IPS-20b (cell line): ENCODE measurements at regions not wholly inside any gene's neighbourhood (a gene's known extent, or its start where the extent isn't known, plus 50 kb on each side); places are given as distances from the start of the nearest gene placed in this dataset.
"Not testable (repeated sequence)": the region's sequence is repeated elsewhere in the genome, so short reads cannot be mapped to it uniquely, and the experiment has no call there.

Experiments used
- H3K27ac ChIP-seq: one replicate; pipeline ENCODE4 v1.5.1; 2013; ENCODE audit warnings: low read length
- H3K27me3 ChIP-seq: 2 replicates; pipeline ENCODE4 v1.6.1; 2013; ENCODE audit warnings: mild to moderate bottlenecking, low read length, inconsistent platforms; ENCODE audit not compliant: insufficient read depth
- H3K36me3 ChIP-seq: 2 replicates; pipeline ENCODE4 v1.6.1; 2013; ENCODE audit warnings: low read depth, mild to moderate bottlenecking, inconsistent platforms, low read length, moderate library complexity; ENCODE audit not compliant: insufficient read depth
- H3K4me1 ChIP-seq: 2 replicates; pipeline ENCODE4 v1.6.1; 2013; ENCODE audit warnings: mild to moderate bottlenecking, control low read depth, inconsistent platforms, low read length, moderate library complexity; ENCODE audit not compliant: insufficient read depth
- H3K4me3 ChIP-seq: 2 replicates; pipeline ENCODE4 v1.5.1; 2013; ENCODE audit warnings: mild to moderate bottlenecking, low read length, inconsistent platforms
- H3K9ac ChIP-seq: 2 replicates; pipeline ENCODE4 v1.6.1; 2013; ENCODE audit warnings: low read depth, mild to moderate bottlenecking, inconsistent platforms, low read length, moderate library complexity
- H3K9me3 ChIP-seq: 2 replicates; pipeline ENCODE4 v1.6.1; 2013; ENCODE audit warnings: mild to moderate bottlenecking, low read depth, low read length, inconsistent platforms; ENCODE audit not compliant: insufficient read depth

- not testable (repeated sequence) for H3K9ac ChIP-seq, H3K4me1 ChIP-seq, H3K27ac ChIP-seq, H3K36me3 ChIP-seq, H3K9me3 ChIP-seq, H3K27me3 ChIP-seq, H3K4me3 ChIP-seq
These were observed 549.4 kb downstream of the KIF20B start for GRCh38 chr10:90250784-90251183.

DNA sequence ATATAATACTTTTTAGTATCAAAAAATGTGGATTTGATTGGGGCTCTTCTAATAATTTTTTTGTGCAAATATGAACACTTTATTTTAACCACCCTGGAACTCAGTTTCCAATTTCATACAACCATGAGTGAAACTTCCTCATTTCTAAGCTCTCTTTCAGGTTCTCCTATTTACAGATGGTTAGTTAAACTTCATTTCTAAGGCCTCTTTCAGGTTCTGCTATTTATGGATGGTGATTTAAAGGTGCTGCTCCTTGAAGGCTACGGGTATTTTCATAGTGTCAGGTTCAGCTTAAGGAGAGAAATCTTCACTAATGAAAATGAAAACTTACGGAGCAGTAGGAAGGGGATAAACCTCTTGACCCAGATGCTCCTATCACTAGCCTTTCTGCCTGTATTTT lies 568.3 kb downstream of the KIF20B start:
- Histone ChIP-seq H3K4me3 (no peak overlapping the region), H3K9ac (no peak overlapping the region), H3K36me3 (no peaks in the 10 kb centered on the region), H3K27ac (no peak overlapping the region), H3K4me1 (no peaks in the 10 kb centered on the region), H3K9me3 (no peaks in the 10 kb centered on the region), H3K27me3 (no peaks in the 10 kb centered on the region)

GRCh38 chr10:90274721-90275468 lies 573.5 kb downstream of the KIF20B start:
- Histone ChIP-seq H3K4me1 (no peaks in the 10 kb centered on the region), H3K27me3 (no peaks in the 10 kb centered on the region), H3K27ac (no peak overlapping the region), H3K9me3 (no peaks in the 10 kb centered on the region), H3K36me3 (no peaks in the 10 kb centered on the region), H3K9ac (no peak overlapping the region), H3K4me3 (no peak overlapping the region)

GRCh38 chr10:90276894-90277475 lies 575.6 kb downstream of the KIF20B start:
- no peak overlapping the region for H3K9ac ChIP-seq
- H3K36me3 ChIP-seq = no peaks in the 10 kb centered on the region
- no peaks in the 10 kb centered on the region for H3K9me3 ChIP-seq
- no peaks in the 10 kb centered on the region for H3K27me3 ChIP-seq
- no peak overlapping the region for H3K27ac ChIP-seq
- no peak overlapping the region for H3K4me3 ChIP-seq
- H3K4me1 ChIP-seq = no peaks in the 10 kb centered on the region

- H3K4me1 ChIP-seq = peaks cover 4% of the 10 kb centered on the region; the same call in 1 of the 2 replicates
- H3K9ac ChIP-seq = no peak overlapping the region
- H3K4me3 ChIP-seq = no peak overlapping the region
- no peak overlapping the region for H3K27ac ChIP-seq
- H3K36me3 ChIP-seq = no peaks in the 10 kb centered on the region
- no peaks in the 10 kb centered on the region for H3K9me3 ChIP-seq
- no peaks in the 10 kb centered on the region for H3K27me3 ChIP-seq
These were observed 571.4 kb downstream of the HTR7 start for GRCh38 chr10:90286406-90286805.

GRCh38 chr10:90286941-90287340 lies 570.9 kb downstream of the HTR7 start:
- no peak overlapping the region for H3K9ac ChIP-seq
- no peaks in the 10 kb centered on the region for H3K9me3 ChIP-seq
- peaks cover 4% of the 10 kb centered on the region; the same call in 1 of the 2 replicates for H3K4me1 ChIP-seq
- H3K4me3 ChIP-seq = no peak overlapping the region
- H3K36me3 ChIP-seq = no peaks in the 10 kb centered on the region
- no peaks in the 10 kb centered on the region for H3K27me3 ChIP-seq
- no peak overlapping the region for H3K27ac ChIP-seq

DNA sequence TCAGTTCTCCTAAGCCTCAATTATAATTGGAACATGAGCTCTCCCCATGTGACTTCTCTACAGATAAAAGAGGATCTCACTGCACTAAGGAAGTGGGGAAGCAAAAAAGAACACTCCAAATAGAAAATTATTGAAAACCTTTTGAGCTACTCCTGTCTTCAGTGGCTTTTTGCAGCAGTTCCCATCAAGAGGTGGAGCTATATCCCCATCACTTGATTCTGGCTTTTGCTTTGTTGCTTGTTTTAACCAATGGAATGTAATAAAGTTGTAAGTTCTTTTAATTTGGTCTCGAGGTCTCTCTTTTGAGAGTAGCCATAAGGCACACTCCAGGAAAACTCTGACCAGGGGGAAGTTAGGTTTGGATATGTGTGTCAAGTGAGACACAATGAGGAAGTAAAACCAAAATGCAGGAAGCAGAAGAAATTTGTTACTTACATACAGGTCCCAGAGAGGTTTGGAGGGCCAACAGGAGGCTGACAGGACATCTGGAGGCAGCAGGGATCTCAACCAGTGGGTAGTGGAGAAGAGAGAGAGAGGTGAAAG lies 569.4 kb downstream of the HTR7 start:
- Histone ChIP-seq H3K4me1 (peaks cover 4% of the 10 kb centered on the region; the same call in 1 of the 2 replicates), H3K9me3 (no peaks in the 10 kb centered on the region), H3K4me3 (no peak overlapping the region), H3K36me3 (no peaks in the 10 kb centered on the region), H3K9ac (no peak overlapping the region), H3K27ac (no peak overlapping the region), H3K27me3 (no peaks in the 10 kb centered on the region)

DNA sequence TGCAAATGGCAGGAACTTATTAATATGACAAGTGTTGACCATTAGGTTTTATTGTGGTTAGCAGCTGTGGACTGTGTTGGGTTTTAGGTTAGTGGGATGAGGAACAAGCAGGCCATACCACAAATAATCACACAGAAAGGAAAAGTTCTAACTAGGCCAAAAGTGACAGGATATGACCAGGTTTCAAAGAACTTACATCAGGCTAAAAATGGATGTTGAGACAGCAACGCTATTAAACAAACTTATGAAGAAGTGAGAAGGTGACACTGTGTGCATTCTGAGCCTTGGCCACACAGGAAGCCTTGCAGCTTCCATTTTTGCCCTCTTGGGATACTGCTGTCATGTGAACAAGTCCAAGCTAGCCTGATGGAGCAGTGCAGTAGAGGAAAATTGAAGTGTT lies 568.8 kb downstream of the HTR7 start:
- Histone ChIP-seq H3K9me3 (no peaks in the 10 kb centered on the region), H3K27me3 (no peaks in the 10 kb centered on the region), H3K9ac (no peak overlapping the region), H3K36me3 (no peaks in the 10 kb centered on the region), H3K27ac (no peak overlapping the region), H3K4me3 (no peak overlapping the region), H3K4me1 (peaks cover 4% of the 10 kb centered on the region; the same call in 1 of the 2 replicates)

- Histone ChIP-seq H3K4me1 (peaks cover 4% of the 10 kb centered on the region; the same call in 1 of the 2 replicates), H3K36me3 (no peaks in the 10 kb centered on the region), H3K9ac (no peak overlapping the region), H3K27ac (no peak overlapping the region), H3K4me3 (no peak overlapping the region), H3K9me3 (no peaks in the 10 kb centered on the region), H3K27me3 (no peaks in the 10 kb centered on the region)
These were observed 564.2 kb downstream of the HTR7 start for GRCh38 chr10:90293616-90294015.

DNA sequence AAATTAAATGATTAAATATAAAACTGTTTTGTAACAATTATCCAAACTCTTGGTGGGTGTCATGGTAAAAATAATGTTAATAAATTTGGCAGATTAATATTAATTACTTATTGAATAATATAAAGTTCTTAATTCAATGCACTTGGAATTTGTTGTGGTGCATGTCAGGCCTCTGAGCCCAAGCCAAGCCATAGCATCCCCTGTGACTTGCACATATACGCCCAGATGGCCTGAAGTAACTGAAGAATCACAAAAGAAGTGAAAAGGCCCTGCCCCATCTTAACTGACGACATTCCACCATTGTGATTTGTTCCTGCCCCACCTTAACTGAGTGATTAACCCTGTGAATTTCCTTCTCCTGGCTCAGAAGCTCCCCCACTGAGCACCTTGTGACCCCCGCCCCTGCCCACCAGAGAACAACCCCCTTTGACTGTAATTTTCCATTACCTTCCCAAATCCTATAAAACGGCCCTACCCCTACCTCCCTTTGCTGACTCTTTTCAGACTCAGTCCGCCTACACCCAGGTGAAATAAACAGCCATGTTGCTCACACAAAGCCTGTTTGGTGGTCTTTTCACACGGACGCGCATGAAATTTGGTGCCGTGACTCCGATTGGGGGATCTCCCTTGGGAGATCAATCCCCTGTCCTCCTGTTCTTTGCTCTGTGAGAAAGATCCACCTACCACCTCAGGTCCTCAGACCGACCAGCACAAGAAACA lies 562.9 kb downstream of the HTR7 start:
- not testable (repeated sequence) for H3K27me3 ChIP-seq, H3K4me1 ChIP-seq, H3K27ac ChIP-seq, H3K9me3 ChIP-seq, H3K9ac ChIP-seq, H3K36me3 ChIP-seq
- H3K4me3 ChIP-seq = peak overlapping the region; percentile 53; the same call in 1 of the 2 replicates

DNA sequence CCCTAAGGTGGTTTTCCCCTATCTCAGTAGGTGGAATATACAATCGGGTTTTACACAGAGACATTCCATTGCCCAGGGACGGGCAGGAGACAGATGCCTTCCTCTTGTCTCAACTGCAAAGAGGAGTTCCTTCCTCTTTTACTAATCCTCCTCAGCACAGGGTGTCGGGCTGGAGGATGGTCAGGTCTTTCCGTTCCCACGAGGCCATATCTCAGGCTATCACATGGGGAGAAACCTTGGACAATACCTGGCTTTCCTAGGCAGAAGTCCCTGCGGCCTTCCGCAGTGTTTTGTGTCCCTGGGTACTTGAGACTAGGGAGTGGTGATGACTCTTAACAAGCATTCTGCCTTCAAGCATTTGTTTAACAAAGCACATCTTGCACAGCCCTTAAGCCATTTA lies 555.8 kb downstream of the HTR7 start:
- not testable (repeated sequence) for H3K27me3 ChIP-seq, H3K4me3 ChIP-seq, H3K9me3 ChIP-seq, H3K9ac ChIP-seq, H3K36me3 ChIP-seq, H3K27ac ChIP-seq
- H3K4me1 ChIP-seq = peaks cover 21% of the 10 kb centered on the region
